MM.1S (cell line): ENCODE measurements at regions not wholly inside any gene's neighbourhood (a gene's known extent, or its start where the extent isn't known, plus 50 kb on each side); places are given as distances from the start of the nearest gene placed in this dataset.
"Not testable (repeated sequence)": the region's sequence is repeated elsewhere in the genome, so short reads cannot be mapped to it uniquely, and the experiment has no call there.

ENCODE experiments used
- DNase-seq: peaks from one replicate; pipeline ENCODE4 v3.0.0-alpha.2; 2015
- H2AFZ ChIP-seq: fragments of 300-600 bp; sonication (generic); 2 replicates; pipeline ENCODE4 v1.6.0; 2016; ENCODE audit warnings: antibody characterized with exemption, low read length
- H3F3A ChIP-seq: fragments of 300-600 bp; sonication (generic); 2 replicates; pipeline ENCODE4 v1.6.1; 2016; ENCODE audit warnings: mild to moderate bottlenecking, antibody characterized with exemption, low read length, moderate library complexity, mixed read lengths; ENCODE audit not compliant: insufficient read depth
- H3K27ac ChIP-seq: fragments of 300-600 bp; sonication (generic); 2 replicates; pipeline ENCODE4 v1.5.1; 2016; ENCODE audit warnings: mild to moderate bottlenecking, low read length
- H3K27me3 ChIP-seq: fragments of 300-600 bp; sonication (generic); replicated peaks from 2 replicates; pipeline ENCODE4 v1.6.0; 2016; ENCODE audit warnings: low read length; ENCODE audit not compliant: insufficient read depth
- H3K36me3 ChIP-seq: fragments of 300-600 bp; sonication (generic); replicated peaks from 2 replicates; pipeline ENCODE4 v1.6.1; 2016; ENCODE audit warnings: mild to moderate bottlenecking, low read length, mixed read lengths; ENCODE audit not compliant: insufficient read depth
- H3K4me1 ChIP-seq: fragments of 300-600 bp; sonication (generic); 2 replicates; pipeline ENCODE4 v1.6.1; 2016; ENCODE audit warnings: low read length, mixed read lengths
- H3K4me2 ChIP-seq: fragments of 300-600 bp; sonication (generic); 2 replicates; pipeline ENCODE4 v1.6.0; 2016; ENCODE audit warnings: low read depth, low read length
- H3K4me3 ChIP-seq: fragments of 300-600 bp; sonication (generic); 2 replicates; pipeline ENCODE4 v1.5.1; 2016; ENCODE audit warnings: low read length, mixed read lengths
- H3K79me2 ChIP-seq: fragments of 300-600 bp; sonication (generic); 2 replicates; pipeline ENCODE4 v1.6.1; 2016; ENCODE audit warnings: mixed run types, low read length, mixed read lengths
- H3K9ac ChIP-seq: fragments of 300-600 bp; sonication (generic); 2 replicates; pipeline ENCODE4 v1.6.1; 2016; ENCODE audit warnings: low read length, mixed read lengths
- H3K9me2 ChIP-seq: fragments of 300-600 bp; sonication (generic); replicated peaks from 2 replicates; pipeline ENCODE4 v1.6.1; 2016; ENCODE audit warnings: mild to moderate bottlenecking, low read length, mixed read lengths; ENCODE audit not compliant: insufficient read depth
- H3K9me3 ChIP-seq: fragments of 300-600 bp; sonication (generic); replicated peaks from 2 replicates; pipeline ENCODE4 v1.6.1; 2016; ENCODE audit warnings: mild to moderate bottlenecking, low read length, mixed read lengths; ENCODE audit not compliant: insufficient read depth
- H4K20me1 ChIP-seq: fragments of 300-600 bp; sonication (generic); 2 replicates; pipeline ENCODE4 v1.6.1; 2016; ENCODE audit warnings: mild to moderate bottlenecking, low read length, moderate library complexity, mixed read lengths; ENCODE audit not compliant: insufficient read depth
- TF ChIP-seq, protein P1 (sequence below): fragments of 300-600 bp; sonication (generic); IDR thresholded peaks from 2 replicates; pipeline ENCODE4 v1.5.1; 2016; ENCODE audit warnings: antibody characterized with exemption, low read length, mixed read lengths

DNA sequence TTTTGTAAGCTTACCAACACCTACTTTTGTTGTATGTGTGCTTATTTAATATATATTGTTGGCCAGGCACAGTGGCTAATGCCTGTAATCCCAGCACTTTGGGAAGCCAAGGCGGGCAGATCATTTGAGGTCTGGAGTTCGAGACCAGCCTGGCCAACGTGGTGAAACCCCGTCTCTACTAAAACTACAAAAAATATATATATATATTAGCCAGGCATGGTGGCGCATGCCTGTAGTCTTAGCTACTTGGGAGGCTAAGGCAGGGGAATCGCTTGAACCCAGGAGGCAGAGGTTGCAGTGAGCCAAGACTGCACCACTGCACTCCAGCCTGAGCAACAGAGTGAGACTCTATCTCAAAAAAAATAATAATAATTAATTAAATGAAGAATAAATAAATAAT lies 142.0 kb upstream of the C1QTNF3 start:
- DNase-seq, H4K20me1 ChIP-seq, H3K4me2 ChIP-seq, H3K79me2 ChIP-seq, H2AFZ ChIP-seq, H3K9me2 ChIP-seq, H3K4me1 ChIP-seq, H3K36me3 ChIP-seq, H3F3A ChIP-seq, H3K27me3 ChIP-seq, H3K4me3 ChIP-seq, H3K9me3 ChIP-seq, H3K27ac ChIP-seq, H3K9ac ChIP-seq: not testable (repeated sequence)

DNA sequence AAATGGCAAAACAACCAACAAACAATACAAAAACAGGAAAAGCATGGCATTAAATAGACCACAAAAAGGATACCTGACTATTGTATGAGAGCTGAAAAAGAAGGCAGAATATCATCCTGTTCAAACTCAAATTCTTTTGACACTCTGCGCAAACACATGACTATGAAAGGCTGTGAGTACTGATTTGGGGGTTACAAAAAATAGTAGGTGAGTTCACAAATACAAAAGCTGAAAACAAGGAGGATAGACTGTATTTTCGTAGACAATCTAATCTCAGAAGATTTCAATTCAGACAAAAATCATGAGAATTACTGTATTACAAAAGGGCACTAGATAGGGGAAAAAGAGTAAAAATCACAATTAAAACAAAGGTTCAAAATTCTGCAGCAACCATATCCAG lies 142.6 kb upstream of the C1QTNF3 start:
- not testable (repeated sequence) for H3F3A ChIP-seq, H3K4me3 ChIP-seq, H3K4me1 ChIP-seq, DNase-seq, H4K20me1 ChIP-seq, H3K27me3 ChIP-seq, H3K27ac ChIP-seq, H3K9me3 ChIP-seq, H2AFZ ChIP-seq, H3K79me2 ChIP-seq, H3K9ac ChIP-seq, H3K9me2 ChIP-seq, H3K4me2 ChIP-seq, H3K36me3 ChIP-seq

DNA sequence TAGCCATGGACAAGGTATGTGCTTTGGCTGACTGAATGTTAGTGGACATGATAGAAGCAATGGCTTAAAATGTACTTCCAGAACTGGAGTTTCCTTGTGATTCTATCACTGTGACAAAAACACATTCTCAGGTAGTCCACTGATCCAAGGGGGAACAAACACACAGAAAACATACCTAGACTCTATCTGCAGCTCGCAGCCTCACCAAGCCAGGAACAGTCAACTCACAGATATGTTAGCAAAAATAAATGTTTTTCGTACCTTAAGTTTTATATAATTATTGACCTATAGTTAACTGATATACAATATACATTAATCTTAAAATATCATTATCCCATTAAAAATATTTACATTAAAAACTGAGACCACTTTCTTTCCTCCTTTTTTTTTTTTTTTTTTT lies 143.1 kb upstream of the C1QTNF3 start:
- H3K27ac ChIP-seq, H3K36me3 ChIP-seq, H3K4me1 ChIP-seq, H3K4me2 ChIP-seq, H3K27me3 ChIP-seq, H2AFZ ChIP-seq, H3K4me3 ChIP-seq, H3K79me2 ChIP-seq, H3K9me3 ChIP-seq, H3F3A ChIP-seq, H3K9me2 ChIP-seq, H3K9ac ChIP-seq, DNase-seq, H4K20me1 ChIP-seq: not testable (repeated sequence)

DNA sequence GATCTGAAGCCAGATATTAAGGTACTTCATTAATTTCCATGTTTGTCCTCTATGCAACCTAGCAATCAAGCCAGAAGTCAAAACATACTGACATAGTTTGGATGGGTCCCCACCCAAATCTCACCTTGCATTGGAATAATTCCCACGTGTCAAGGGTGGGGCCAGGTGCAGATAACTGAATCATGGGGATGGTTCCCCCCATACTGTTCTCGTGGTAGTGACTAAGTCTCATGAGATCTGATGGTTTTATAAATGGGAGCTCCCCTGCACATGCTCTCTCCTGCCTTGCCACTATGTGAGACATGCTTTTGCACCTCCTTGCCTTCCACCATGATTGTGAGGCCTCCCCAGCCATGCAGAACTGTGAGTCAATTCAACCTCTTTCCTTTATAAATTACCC lies 143.9 kb upstream of the C1QTNF3 start:
- not testable (repeated sequence) for H3K4me3 ChIP-seq, H3F3A ChIP-seq, DNase-seq, H4K20me1 ChIP-seq, H3K9me3 ChIP-seq, H3K27me3 ChIP-seq, H3K27ac ChIP-seq, H3K4me2 ChIP-seq, H3K4me1 ChIP-seq, H3K9ac ChIP-seq, H3K36me3 ChIP-seq, H2AFZ ChIP-seq, H3K79me2 ChIP-seq, H3K9me2 ChIP-seq

DNA sequence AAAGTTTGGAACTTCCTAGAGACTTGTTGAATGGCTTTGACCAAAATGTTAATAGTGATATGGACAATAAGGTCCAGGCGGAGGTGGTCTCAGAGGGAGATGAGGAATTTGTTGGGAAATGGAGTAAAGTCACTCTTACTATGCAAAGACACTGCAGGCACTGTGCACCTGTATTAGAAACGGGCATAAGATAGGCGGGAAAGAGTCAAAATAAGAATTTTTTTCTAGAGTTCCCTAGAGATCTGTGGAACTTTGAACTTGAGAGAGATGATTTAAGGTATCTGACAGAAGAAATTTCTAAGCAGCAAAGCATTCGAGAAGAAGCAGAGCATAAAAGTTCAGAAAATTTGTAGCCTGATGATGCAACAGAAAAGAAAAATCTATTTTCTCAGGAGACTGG lies 144.4 kb upstream of the C1QTNF3 start:
- H4K20me1 ChIP-seq, H3K27ac ChIP-seq, H3K9me3 ChIP-seq, H3F3A ChIP-seq, DNase-seq, H3K9me2 ChIP-seq, H3K4me2 ChIP-seq, H3K9ac ChIP-seq, H3K36me3 ChIP-seq, H3K27me3 ChIP-seq, H3K79me2 ChIP-seq, H3K4me3 ChIP-seq, H3K4me1 ChIP-seq, H2AFZ ChIP-seq: not testable (repeated sequence)

DNA sequence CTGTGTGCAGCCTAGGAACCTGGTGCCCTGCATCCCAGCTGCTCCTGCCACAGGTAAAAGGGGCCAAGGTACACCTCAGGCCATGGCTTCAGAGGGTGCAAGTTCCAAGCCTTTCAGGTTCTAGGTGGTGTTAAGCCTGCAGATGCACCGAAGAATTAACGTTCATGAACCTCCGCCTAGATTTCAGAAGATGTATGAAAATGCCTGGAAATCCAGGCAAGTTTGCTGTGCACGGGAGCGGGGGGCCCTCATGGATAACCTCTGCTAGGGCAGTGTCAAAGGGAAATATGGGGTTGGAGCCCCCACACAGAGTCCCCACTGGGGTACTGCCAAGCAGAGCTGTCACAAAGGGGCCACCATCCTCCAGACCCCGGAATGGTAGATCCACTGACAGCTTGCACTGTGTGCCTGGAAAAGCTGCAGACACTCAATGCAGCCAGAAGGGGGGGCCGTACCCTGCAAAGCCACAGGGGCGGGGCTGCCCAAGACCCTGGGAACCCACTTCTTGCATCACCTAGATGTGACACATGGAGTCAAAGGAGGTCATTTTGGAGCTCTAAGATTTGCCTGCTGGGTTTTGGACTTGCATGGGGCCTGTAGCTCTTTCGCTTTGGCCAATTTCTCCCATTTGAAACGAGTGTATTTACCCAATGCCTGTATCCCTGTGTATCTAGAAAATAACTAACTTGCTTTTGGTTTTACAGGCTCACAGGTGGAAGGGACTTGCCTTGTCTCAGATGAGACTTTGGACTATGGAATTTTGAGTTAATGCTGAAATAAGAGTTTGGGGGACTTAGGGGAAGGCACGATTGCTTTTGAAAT lies 145.2 kb upstream of the C1QTNF3 start:
- H3K4me3 ChIP-seq, H3K4me2 ChIP-seq, H3K27me3 ChIP-seq, H3K9me3 ChIP-seq, H3K79me2 ChIP-seq, H3K9ac ChIP-seq, H3K36me3 ChIP-seq, H3K4me1 ChIP-seq, H3K9me2 ChIP-seq, H4K20me1 ChIP-seq, H2AFZ ChIP-seq, H3F3A ChIP-seq, H3K27ac ChIP-seq: not testable (repeated sequence)
- DNase-seq, result peak; percentile 26
- TF ChIP-seq, protein P1, sequence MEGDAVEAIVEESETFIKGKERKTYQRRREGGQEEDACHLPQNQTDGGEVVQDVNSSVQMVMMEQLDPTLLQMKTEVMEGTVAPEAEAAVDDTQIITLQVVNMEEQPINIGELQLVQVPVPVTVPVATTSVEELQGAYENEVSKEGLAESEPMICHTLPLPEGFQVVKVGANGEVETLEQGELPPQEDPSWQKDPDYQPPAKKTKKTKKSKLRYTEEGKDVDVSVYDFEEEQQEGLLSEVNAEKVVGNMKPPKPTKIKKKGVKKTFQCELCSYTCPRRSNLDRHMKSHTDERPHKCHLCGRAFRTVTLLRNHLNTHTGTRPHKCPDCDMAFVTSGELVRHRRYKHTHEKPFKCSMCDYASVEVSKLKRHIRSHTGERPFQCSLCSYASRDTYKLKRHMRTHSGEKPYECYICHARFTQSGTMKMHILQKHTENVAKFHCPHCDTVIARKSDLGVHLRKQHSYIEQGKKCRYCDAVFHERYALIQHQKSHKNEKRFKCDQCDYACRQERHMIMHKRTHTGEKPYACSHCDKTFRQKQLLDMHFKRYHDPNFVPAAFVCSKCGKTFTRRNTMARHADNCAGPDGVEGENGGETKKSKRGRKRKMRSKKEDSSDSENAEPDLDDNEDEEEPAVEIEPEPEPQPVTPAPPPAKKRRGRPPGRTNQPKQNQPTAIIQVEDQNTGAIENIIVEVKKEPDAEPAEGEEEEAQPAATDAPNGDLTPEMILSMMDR, result peak; percentile 36

DNA sequence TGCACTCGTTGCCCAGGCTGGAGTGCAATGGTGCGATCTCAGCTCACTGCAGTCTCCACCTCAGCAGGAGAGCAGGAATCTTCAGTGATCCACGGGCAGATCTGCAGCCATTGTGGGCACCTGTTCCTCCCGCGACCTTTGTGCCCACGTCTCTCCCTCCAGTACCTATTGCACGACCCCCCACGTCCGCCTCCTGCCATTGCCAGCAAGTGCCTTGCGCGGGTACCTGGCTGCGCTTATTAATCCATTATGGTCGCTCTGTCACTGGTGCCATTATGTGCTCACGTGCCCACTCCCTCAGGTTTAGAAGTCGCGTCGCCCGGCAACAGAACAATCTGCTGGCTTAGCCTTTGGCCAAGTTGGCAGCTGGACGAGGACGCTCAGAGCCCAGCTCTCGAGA lies 146.2 kb upstream of the C1QTNF3 start:
- not testable (repeated sequence) for H3K4me2 ChIP-seq, H3K9me3 ChIP-seq, H3K27ac ChIP-seq, H3K79me2 ChIP-seq, H3K9ac ChIP-seq, H3F3A ChIP-seq, H3K36me3 ChIP-seq, H4K20me1 ChIP-seq, H3K9me2 ChIP-seq, H3K4me3 ChIP-seq, H2AFZ ChIP-seq, DNase-seq, H3K4me1 ChIP-seq, H3K27me3 ChIP-seq
